ENCODE measurements at regions not wholly inside any gene's neighbourhood (a gene's known extent, or its start where the extent isn't known, plus 50 kb on each side); places are given as distances from the start of the nearest gene placed in this dataset.

- H3K4ac ChIP-seq (ENCODE audit: low read length): no peak overlapping the region
- no peak overlapping the region for H3K23ac ChIP-seq (ENCODE audit: low read depth, low read length, poor library complexity)
- no peak overlapping the region for H2BK120ac ChIP-seq (ENCODE audit: low read depth, low read length)
- H3K27me3 ChIP-seq (ENCODE audit: control insufficient read depth in 3 of 3, insufficient read depth in 3 of 3, low read depth in 1 of 3, low read length in 3 of 3): no peaks in the 10 kb centered on the region
- H4K91ac ChIP-seq (ENCODE audit: low read depth, low read length, poor library complexity): no peak overlapping the region
- H2BK12ac ChIP-seq (ENCODE audit: low read length): no peak overlapping the region
- H3K9ac ChIP-seq (ENCODE audit: low read depth, low read length, poor library complexity): no peak overlapping the region
- no peak overlapping the region for H3K18ac ChIP-seq (ENCODE audit: low read length)
- no CpG with 5 or more reads among the region's 4 CpGs for WGBS, 2 donors (ENCODE audit: extremely low coverage in 2 of 2, insufficient read length in 2 of 2, insufficient replicate concordance in 1 of 2)
- H3K4me1 ChIP-seq (ENCODE audit: control insufficient read depth in 2 of 2, insufficient read depth in 1 of 2, low read depth in 1 of 2, low read length in 2 of 2): no peaks in the 10 kb centered on the region
- no peak for DNase-seq (ENCODE audit: low spot score)
- no peaks in the 10 kb centered on the region for H3K79me1 ChIP-seq (ENCODE audit: low read depth, low read length)
- H2BK15ac ChIP-seq (ENCODE audit: low read length): no peak overlapping the region
- no peaks in the 10 kb centered on the region for H3K9me3 ChIP-seq (replicated peaks in 1 of 2; ENCODE audit: control insufficient read depth in 2 of 2, insufficient read depth in 1 of 2, low read depth in 1 of 2, low read length in 2 of 2)
- no peak overlapping the region for H3K4me3 ChIP-seq (ENCODE audit: low read length in 2 of 2)
- no peaks in the 10 kb centered on the region for H3K36me3 ChIP-seq (replicated peaks in 1 of 2; ENCODE audit: control insufficient read depth in 2 of 2, insufficient read depth in 2 of 2, low read length in 2 of 2)
- H2BK5ac ChIP-seq (ENCODE audit: low read length): no peak overlapping the region
- no peak overlapping the region for H3K14ac ChIP-seq (ENCODE audit: low read length)
- H3K4me2 ChIP-seq (ENCODE audit: insufficient read depth, low read length, poor library complexity, severe bottlenecking): no peak overlapping the region
- H3K27ac ChIP-seq (replicated peaks; ENCODE audit: low read length): no peak overlapping the region
- no peak overlapping the region for H2AFZ ChIP-seq (ENCODE audit: low read length)
- no peak overlapping the region for H4K8ac ChIP-seq (ENCODE audit: low read depth, low read length)
- no peak overlapping the region for H2AK5ac ChIP-seq (ENCODE audit: low read depth, low read length)
Observed at GRCh38 chr18:41482501-41482900, 472.5 kb upstream of the PIK3C3 start.

GRCh38 chr18:41466436-41467160, 488.4 kb upstream of the PIK3C3 start:
- Histone ChIP-seq H2BK12ac (ENCODE audit: low read length) (no peak overlapping the region), H3K4me2 (ENCODE audit: insufficient read depth, low read length, poor library complexity, severe bottlenecking) (no peak overlapping the region), H3K9me3 (replicated peaks in 1 of 2; ENCODE audit: control insufficient read depth in 2 of 2, insufficient read depth in 1 of 2, low read depth in 1 of 2, low read length in 2 of 2) (no peaks in the 10 kb centered on the region), H4K8ac (ENCODE audit: low read depth, low read length) (no peak overlapping the region), H3K23ac (ENCODE audit: low read depth, low read length, poor library complexity) (no peak overlapping the region), H3K27ac (replicated peaks; ENCODE audit: low read length) (no peak overlapping the region), H3K4me3 (ENCODE audit: low read length in 2 of 2) (no peak overlapping the region), H3K79me1 (ENCODE audit: low read depth, low read length) (no peaks in the 10 kb centered on the region), H3K27me3 (ENCODE audit: control insufficient read depth in 3 of 3, insufficient read depth in 3 of 3, low read depth in 1 of 3, low read length in 3 of 3) (no peaks in the 10 kb centered on the region), H3K9ac (ENCODE audit: low read depth, low read length, poor library complexity) (no peak overlapping the region), H2BK120ac (ENCODE audit: low read depth, low read length) (no peak overlapping the region), H3K36me3 (replicated peaks in 1 of 2; ENCODE audit: control insufficient read depth in 2 of 2, insufficient read depth in 2 of 2, low read length in 2 of 2) (no peaks in the 10 kb centered on the region), H3K4me1 (ENCODE audit: control insufficient read depth in 2 of 2, insufficient read depth in 1 of 2, low read depth in 1 of 2, low read length in 2 of 2) (peaks cover 1 to 3% of the 10 kb centered on the region in 2 donors), H3K18ac (ENCODE audit: low read length) (no peak overlapping the region), H2BK15ac (ENCODE audit: low read length) (no peak overlapping the region), H4K91ac (ENCODE audit: low read depth, low read length, poor library complexity) (no peak overlapping the region), H3K14ac (ENCODE audit: low read length) (no peak overlapping the region), H2AK5ac (ENCODE audit: low read depth, low read length) (no peak overlapping the region), H3K4ac (ENCODE audit: low read length) (no peak overlapping the region), H2BK5ac (ENCODE audit: low read length) (no peak overlapping the region), H2AFZ (ENCODE audit: low read length) (no peak overlapping the region)
- no peak for DNase-seq (ENCODE audit: low spot score)
- WGBS, 2 donors (ENCODE audit: extremely low coverage in 2 of 2, insufficient read length in 2 of 2, insufficient replicate concordance in 1 of 2): no CpG with 5 or more reads among the region's 4 CpGs

- Histone ChIP-seq H4K8ac (ENCODE audit: low read depth, low read length) (no peak overlapping the region), H2BK15ac (ENCODE audit: low read length) (no peak overlapping the region), H3K79me1 (ENCODE audit: low read depth, low read length) (no peaks in the 10 kb centered on the region), H3K18ac (ENCODE audit: low read length) (no peak overlapping the region), H4K91ac (ENCODE audit: low read depth, low read length, poor library complexity) (no peak overlapping the region), H3K14ac (ENCODE audit: low read length) (no peak overlapping the region), H3K36me3 (replicated peaks in 1 of 2; ENCODE audit: control insufficient read depth in 2 of 2, insufficient read depth in 2 of 2, low read length in 2 of 2) (no peaks in the 10 kb centered on the region), H2BK120ac (ENCODE audit: low read depth, low read length) (no peak overlapping the region), H3K4me3 (ENCODE audit: low read length in 2 of 2) (no peak overlapping the region), H3K23ac (ENCODE audit: low read depth, low read length, poor library complexity) (no peak overlapping the region), H3K4ac (ENCODE audit: low read length) (no peak overlapping the region), H2AK5ac (ENCODE audit: low read depth, low read length) (no peak overlapping the region), H3K4me1 (ENCODE audit: control insufficient read depth in 2 of 2, insufficient read depth in 1 of 2, low read depth in 1 of 2, low read length in 2 of 2) (peaks cover 1 to 3% of the 10 kb centered on the region in 2 donors), H3K4me2 (ENCODE audit: insufficient read depth, low read length, poor library complexity, severe bottlenecking) (no peak overlapping the region), H3K9ac (ENCODE audit: low read depth, low read length, poor library complexity) (no peak overlapping the region), H2BK12ac (ENCODE audit: low read length) (no peak overlapping the region), H2AFZ (ENCODE audit: low read length) (no peak overlapping the region), H3K27me3 (ENCODE audit: control insufficient read depth in 3 of 3, insufficient read depth in 3 of 3, low read depth in 1 of 3, low read length in 3 of 3) (no peaks in the 10 kb centered on the region), H3K9me3 (replicated peaks in 1 of 2; ENCODE audit: control insufficient read depth in 2 of 2, insufficient read depth in 1 of 2, low read depth in 1 of 2, low read length in 2 of 2) (no peaks in the 10 kb centered on the region), H2BK5ac (ENCODE audit: low read length) (no peak overlapping the region), H3K27ac (replicated peaks; ENCODE audit: low read length) (no peak overlapping the region)
- no peak for DNase-seq (ENCODE audit: low spot score)
- WGBS, 2 donors (ENCODE audit: extremely low coverage in 2 of 2, insufficient read length in 2 of 2, insufficient replicate concordance in 1 of 2): no CpG with 5 or more reads among the region's 2 CpGs
Observed at GRCh38 chr18:41465386-41465785, 489.6 kb upstream of the PIK3C3 start.

- Histone ChIP-seq H2BK120ac (ENCODE audit: low read depth, low read length) (no peak overlapping the region), H3K36me3 (replicated peaks in 1 of 2; ENCODE audit: control insufficient read depth in 2 of 2, insufficient read depth in 2 of 2, low read length in 2 of 2) (no peaks in the 10 kb centered on the region), H2AK5ac (ENCODE audit: low read depth, low read length) (no peak overlapping the region), H3K14ac (ENCODE audit: low read length) (no peak overlapping the region), H3K4ac (ENCODE audit: low read length) (no peak overlapping the region), H4K8ac (ENCODE audit: low read depth, low read length) (no peak overlapping the region), H2BK15ac (ENCODE audit: low read length) (no peak overlapping the region), H4K91ac (ENCODE audit: low read depth, low read length, poor library complexity) (no peak overlapping the region), H3K23ac (ENCODE audit: low read depth, low read length, poor library complexity) (no peak overlapping the region), H3K9ac (ENCODE audit: low read depth, low read length, poor library complexity) (no peak overlapping the region), H3K27ac (replicated peaks; ENCODE audit: low read length) (no peak overlapping the region), H2BK12ac (ENCODE audit: low read length) (no peak overlapping the region), H3K4me1 (ENCODE audit: control insufficient read depth in 2 of 2, insufficient read depth in 1 of 2, low read depth in 1 of 2, low read length in 2 of 2) (peaks cover 1 to 3% of the 10 kb centered on the region in 2 donors), H3K27me3 (ENCODE audit: control insufficient read depth in 3 of 3, insufficient read depth in 3 of 3, low read depth in 1 of 3, low read length in 3 of 3) (no peaks in the 10 kb centered on the region), H3K9me3 (replicated peaks in 1 of 2; ENCODE audit: control insufficient read depth in 2 of 2, insufficient read depth in 1 of 2, low read depth in 1 of 2, low read length in 2 of 2) (no peaks in the 10 kb centered on the region), H3K4me2 (ENCODE audit: insufficient read depth, low read length, poor library complexity, severe bottlenecking) (no peak overlapping the region), H3K79me1 (ENCODE audit: low read depth, low read length) (no peaks in the 10 kb centered on the region), H2BK5ac (ENCODE audit: low read length) (no peak overlapping the region), H3K18ac (ENCODE audit: low read length) (no peak overlapping the region), H2AFZ (ENCODE audit: low read length) (no peak overlapping the region), H3K4me3 (ENCODE audit: low read length in 2 of 2) (no peak overlapping the region)
- DNase-seq (ENCODE audit: low spot score): no peak
- WGBS, 2 donors (ENCODE audit: extremely low coverage in 2 of 2, insufficient read length in 2 of 2, insufficient replicate concordance in 1 of 2): no CpG with 5 or more reads among the region's 1 CpG
Observed at GRCh38 chr18:41464278-41464677, 490.8 kb upstream of the PIK3C3 start.

All from neuronal stem cell (in vitro differentiated cells).